ENCODE measurements at regions not wholly inside any gene's neighbourhood (a gene's known extent, or its start where the extent isn't known, plus 50 kb on each side); places are given as distances from the start of the nearest gene placed in this dataset.

- TF ChIP-seq CTCF (conservative IDR thresholded peaks at IDR 0.05; ENCODE audit: low read length) (no peak), EZH2phosphoT487 (IDR thresholded peaks at IDR 0.05; ENCODE audit: borderline replicate concordance, low read depth, low read length) (no peak)
Measured at GRCh38 chr13:82447416-82448077, 1434.7 kb downstream of the SLITRK1 start.
